ENCODE measurements at regions not wholly inside any gene's neighbourhood (a gene's known extent, or its start where the extent isn't known, plus 50 kb on each side); places are given as distances from the start of the nearest gene placed in this dataset.
A peak's percentile ranks its signal among the peaks of the same experiment; 100 is the strongest.
"Not testable (repeated sequence)": the region's sequence is repeated elsewhere in the genome, so short reads cannot be mapped to it uniquely, and the experiment has no call there.

DNA sequence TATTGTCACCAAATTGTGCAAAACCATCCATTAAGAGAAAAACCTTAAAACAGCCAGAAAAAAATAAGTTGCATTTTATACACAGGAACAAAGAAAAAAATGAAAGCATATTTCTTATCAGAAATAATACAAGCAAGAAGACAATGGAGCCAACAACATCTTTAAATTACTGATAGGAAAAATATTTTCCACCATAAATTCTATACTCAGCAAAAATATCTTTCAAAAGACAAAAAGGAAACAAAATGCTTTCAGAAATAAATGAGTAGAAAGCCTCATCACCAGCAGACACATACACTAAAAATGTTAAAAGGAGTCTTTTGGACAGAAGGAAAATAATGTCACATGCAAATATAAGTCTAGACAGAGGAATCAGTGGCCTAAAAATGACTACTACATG lies 106.4 kb upstream of the TRIB2 start:
- H3K4me1 Mint-ChIP-seq (ENCODE audit: low read depth): peaks cover 15% of the 10 kb centered on the region
- no peaks in the 10 kb centered on the region for H3K9me3 Mint-ChIP-seq (ENCODE audit: low read depth)
- H3K27ac Mint-ChIP-seq: no peak overlapping the region
- no peak overlapping the region for H3K4me3 Mint-ChIP-seq
- no peaks in the 10 kb centered on the region for H3K27me3 Mint-ChIP-seq
- H3K36me3 Mint-ChIP-seq: no peaks in the 10 kb centered on the region

DNA sequence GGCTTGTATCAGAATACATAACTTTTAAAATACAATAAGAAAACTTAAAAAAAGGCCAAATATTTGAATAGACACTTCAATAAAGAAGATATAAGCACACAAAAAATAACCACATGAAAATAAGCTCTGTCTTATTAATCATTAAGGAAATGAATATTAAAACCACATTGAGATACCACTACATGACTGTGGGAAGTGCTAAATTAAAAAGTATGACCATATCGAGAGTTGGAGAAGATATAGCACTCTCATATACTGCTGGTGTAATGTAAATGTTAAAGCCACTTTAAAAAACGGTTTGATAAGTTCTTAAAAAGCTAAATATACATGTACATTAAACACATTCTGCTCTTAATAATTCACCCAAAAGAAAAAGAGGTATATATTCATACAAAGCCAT lies 104.6 kb upstream of the TRIB2 start:
- Mint-ChIP-seq H3K27ac (no peak overlapping the region), H3K4me1 (ENCODE audit: low read depth) (peaks cover 5% of the 10 kb centered on the region), H3K36me3 (no peaks in the 10 kb centered on the region), H3K4me3 (no peak overlapping the region), H3K9me3 (ENCODE audit: low read depth) (no peaks in the 10 kb centered on the region), H3K27me3 (no peaks in the 10 kb centered on the region)

DNA sequence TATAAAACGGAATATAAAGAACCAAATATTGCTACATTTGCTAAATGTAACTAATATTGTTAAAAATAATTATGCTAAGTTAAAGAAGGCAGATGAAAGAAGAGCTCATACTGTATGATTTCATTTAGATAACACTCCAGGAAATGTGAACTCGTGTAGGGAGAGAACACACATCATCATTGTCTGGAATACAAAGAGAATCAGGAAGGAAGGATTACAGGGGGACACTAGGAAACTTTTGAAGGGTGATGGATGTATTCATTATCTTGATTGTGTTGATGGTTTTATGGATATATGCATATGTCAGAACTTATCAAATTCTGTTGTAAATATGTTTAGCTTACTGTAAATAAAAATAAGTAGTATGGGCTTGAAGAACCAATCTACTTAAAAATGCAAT lies 104.1 kb upstream of the TRIB2 start:
- Mint-ChIP-seq H3K27ac (no peak overlapping the region), H3K27me3 (no peaks in the 10 kb centered on the region), H3K36me3 (no peaks in the 10 kb centered on the region), H3K4me1 (ENCODE audit: low read depth) (peaks cover 5% of the 10 kb centered on the region), H3K4me3 (no peak overlapping the region), H3K9me3 (ENCODE audit: low read depth) (no peaks in the 10 kb centered on the region)

DNA sequence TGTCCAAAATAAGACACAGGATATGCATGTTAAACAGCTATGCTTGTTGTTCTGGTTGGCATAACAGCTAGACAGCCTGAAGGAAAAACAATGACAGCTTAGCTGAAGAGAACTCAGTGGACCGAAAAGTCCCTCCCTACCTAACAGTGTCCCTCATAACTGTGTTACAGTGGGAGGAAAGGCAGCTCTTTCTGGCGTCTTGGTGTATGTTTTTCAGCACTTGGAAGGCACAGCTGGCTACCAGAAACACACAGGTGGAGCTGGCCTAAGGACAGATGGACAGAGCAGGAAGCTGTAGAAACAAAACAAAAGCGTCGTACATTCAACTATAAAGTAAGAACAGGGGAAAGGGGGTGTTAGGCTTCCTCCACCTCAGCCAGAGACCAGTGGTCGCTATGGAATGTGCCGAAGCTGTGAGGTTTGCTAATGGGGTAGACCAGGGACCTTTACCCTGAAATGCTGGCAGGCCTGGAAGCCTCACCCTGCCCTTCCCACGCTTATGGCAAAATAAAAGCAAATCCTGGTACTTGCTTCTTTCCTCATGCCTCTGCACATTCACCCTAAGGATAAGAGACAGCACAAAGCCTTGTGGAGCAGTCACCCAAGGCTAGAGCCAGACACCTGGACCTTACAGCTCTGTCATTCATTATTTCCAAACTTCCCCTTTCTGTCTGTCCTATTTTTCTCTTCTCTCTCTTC lies 103.5 kb upstream of the TRIB2 start:
- Mint-ChIP-seq H3K4me3 (no peak overlapping the region), H3K4me1 (ENCODE audit: low read depth) (no peaks in the 10 kb centered on the region), H3K36me3 (no peaks in the 10 kb centered on the region), H3K9me3 (ENCODE audit: low read depth) (no peaks in the 10 kb centered on the region), H3K27ac (no peak overlapping the region), H3K27me3 (no peaks in the 10 kb centered on the region)

DNA sequence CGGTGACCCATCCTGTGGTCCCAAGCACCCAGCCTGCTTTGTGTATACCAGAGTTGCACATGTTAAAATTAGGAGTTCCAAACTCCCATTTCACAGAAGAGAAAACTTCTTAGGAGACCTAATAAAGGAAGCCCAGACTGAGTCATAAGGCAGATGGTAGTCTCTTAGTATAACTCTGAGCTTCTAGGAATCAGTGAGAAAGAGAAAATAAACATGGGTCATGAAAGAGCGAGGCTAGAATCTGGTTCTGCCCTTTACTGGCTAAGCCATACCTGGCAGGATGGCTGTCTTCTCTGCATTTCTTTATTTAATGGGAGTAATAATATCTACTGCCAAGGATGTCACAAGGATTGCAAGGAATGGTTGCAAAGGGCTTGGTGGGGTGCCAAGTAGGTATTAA lies 101.2 kb upstream of the TRIB2 start:
- H3K27me3 Mint-ChIP-seq: no peaks in the 10 kb centered on the region
- H3K4me3 Mint-ChIP-seq: no peak overlapping the region
- no peaks in the 10 kb centered on the region for H3K36me3 Mint-ChIP-seq
- H3K9me3 Mint-ChIP-seq (ENCODE audit: low read depth): no peaks in the 10 kb centered on the region
- no peak overlapping the region for H3K27ac Mint-ChIP-seq
- no peaks in the 10 kb centered on the region for H3K4me1 Mint-ChIP-seq (ENCODE audit: low read depth)

DNA sequence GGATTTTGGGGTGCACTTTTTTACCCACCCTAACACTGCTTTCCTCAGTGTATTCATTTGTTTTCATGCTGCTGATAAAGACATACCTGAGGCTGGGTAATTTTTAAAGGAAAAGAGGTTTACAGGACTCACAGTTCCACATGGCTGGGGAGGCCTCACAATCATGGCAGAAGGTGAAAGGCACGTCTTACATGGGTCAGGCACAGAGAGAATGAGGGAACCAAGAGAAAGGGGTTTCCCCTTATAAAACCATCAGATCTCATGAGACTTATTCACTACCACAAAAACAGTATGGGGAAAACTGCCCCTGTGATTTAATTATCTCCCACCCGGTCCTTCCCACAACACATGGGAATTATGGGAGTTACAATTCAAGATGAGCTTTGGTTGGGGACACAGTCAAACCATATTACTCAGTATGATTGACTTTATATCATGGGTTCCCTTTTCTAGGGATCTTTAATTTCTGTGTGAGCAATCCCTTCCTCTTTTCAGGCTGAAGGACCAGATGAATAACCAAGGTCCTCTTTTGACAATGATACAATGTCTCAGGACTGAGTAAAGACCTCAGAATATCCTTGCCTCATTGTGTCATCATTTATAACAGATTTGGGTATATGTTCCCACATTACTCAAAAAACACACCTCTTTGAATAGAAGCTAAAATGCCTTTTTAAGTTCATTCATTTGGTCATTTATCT lies 100.1 kb upstream of the TRIB2 start:
- no peaks in the 10 kb centered on the region for H3K36me3 Mint-ChIP-seq
- H3K27me3 Mint-ChIP-seq: no peaks in the 10 kb centered on the region
- no peaks in the 10 kb centered on the region for H3K4me1 Mint-ChIP-seq (ENCODE audit: low read depth)
- H3K27ac Mint-ChIP-seq: no peak overlapping the region
- no peak overlapping the region for H3K4me3 Mint-ChIP-seq
- no peaks in the 10 kb centered on the region for H3K9me3 Mint-ChIP-seq (ENCODE audit: low read depth)

DNA sequence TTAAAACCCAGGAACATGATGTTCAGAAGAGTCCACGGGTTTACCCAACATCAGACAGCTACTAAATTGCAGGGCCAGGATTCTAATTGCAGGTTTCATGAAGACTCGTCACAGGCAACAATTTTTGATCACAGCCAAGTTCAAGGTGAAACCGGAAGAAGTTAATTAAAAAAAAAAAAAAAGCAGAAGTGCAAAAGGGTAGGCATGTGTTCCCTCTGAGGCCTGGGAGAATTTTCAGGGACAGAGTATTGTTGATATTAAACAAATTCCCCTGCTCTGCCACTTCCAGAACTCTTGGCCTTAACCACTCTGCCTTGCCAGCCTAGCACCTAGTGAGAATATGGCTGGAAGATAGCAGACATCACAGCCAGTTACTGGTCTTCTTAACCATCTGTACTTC lies 99.4 kb upstream of the TRIB2 start:
- H3K27me3 Mint-ChIP-seq: no peaks in the 10 kb centered on the region
- no peak overlapping the region for H3K4me3 Mint-ChIP-seq
- no peaks in the 10 kb centered on the region for H3K4me1 Mint-ChIP-seq (ENCODE audit: low read depth)
- no peak overlapping the region for H3K27ac Mint-ChIP-seq
- H3K9me3 Mint-ChIP-seq (ENCODE audit: low read depth): no peaks in the 10 kb centered on the region
- H3K36me3 Mint-ChIP-seq: no peaks in the 10 kb centered on the region

DNA sequence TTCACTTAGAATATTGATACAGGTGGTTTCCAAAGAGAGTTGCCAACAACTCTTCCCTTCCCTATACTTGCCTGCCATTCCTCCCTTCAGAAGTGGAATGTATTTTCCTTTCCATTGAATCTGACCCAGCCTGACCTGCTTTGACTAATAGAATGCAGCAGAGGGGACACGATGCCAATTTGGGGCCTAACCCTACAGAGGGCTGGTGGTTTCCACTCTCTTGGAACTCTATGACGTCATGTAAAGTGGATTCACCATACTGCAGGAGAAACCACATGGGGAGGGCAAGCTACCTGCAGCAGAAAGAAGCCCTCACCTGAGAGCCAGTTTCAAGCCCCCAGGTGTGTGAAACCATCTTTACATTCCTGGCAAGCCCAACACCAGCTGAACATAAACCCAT lies 98.9 kb upstream of the TRIB2 start:
- H3K27me3 Mint-ChIP-seq: no peaks in the 10 kb centered on the region
- no peaks in the 10 kb centered on the region for H3K36me3 Mint-ChIP-seq
- H3K4me1 Mint-ChIP-seq (ENCODE audit: low read depth): no peaks in the 10 kb centered on the region
- H3K9me3 Mint-ChIP-seq (ENCODE audit: low read depth): no peaks in the 10 kb centered on the region
- no peak overlapping the region for H3K27ac Mint-ChIP-seq
- H3K4me3 Mint-ChIP-seq: no peak overlapping the region

DNA sequence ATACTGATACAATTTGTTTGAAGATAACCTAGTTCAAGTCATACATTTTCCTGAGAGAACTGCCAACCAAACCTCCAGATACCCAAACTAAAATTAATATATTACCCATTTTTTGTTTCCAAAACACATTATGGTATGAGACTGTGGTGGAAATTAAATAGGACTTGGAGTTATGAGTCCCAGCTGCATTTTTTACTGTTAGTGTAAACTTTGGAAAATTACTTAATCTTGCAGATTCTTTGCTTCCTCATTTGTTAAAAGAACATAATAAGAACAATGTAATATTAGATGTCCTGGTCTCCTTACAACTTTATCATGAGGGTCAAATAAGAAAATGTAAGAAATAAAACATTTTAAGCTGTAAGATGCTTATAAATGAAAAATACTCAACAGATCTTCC lies 98.2 kb upstream of the TRIB2 start:
- no peaks in the 10 kb centered on the region for H3K27me3 Mint-ChIP-seq
- no peak overlapping the region for H3K4me3 Mint-ChIP-seq
- H3K36me3 Mint-ChIP-seq: no peaks in the 10 kb centered on the region
- no peaks in the 10 kb centered on the region for H3K4me1 Mint-ChIP-seq (ENCODE audit: low read depth)
- no peak overlapping the region for H3K27ac Mint-ChIP-seq
- H3K9me3 Mint-ChIP-seq (ENCODE audit: low read depth): no peaks in the 10 kb centered on the region

DNA sequence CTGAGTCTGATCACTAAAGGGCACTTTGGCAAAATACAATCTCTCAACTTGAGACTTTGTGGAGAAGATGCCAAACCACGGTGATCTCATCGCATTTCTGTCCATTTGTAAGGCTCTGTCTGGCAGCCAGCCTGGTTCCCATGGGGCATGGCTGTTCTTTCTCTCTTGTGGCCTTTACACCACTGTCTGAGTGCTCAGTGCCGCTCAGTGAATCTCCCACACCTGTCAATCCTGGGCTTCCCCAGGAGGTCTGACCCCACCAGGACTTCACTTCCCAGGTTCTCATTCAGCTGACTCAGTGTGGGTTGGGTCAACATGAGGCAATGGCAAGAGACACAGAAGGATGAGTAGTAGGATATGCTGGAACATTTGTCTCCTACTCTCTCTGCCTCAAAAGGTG lies 96.8 kb upstream of the TRIB2 start:
- H3K9me3 Mint-ChIP-seq (ENCODE audit: low read depth): no peaks in the 10 kb centered on the region
- H3K27ac Mint-ChIP-seq: no peak overlapping the region
- H3K4me3 Mint-ChIP-seq: no peak overlapping the region
- H3K4me1 Mint-ChIP-seq (ENCODE audit: low read depth): peaks cover 7% of the 10 kb centered on the region
- H3K36me3 Mint-ChIP-seq: no peaks in the 10 kb centered on the region
- no peaks in the 10 kb centered on the region for H3K27me3 Mint-ChIP-seq

DNA sequence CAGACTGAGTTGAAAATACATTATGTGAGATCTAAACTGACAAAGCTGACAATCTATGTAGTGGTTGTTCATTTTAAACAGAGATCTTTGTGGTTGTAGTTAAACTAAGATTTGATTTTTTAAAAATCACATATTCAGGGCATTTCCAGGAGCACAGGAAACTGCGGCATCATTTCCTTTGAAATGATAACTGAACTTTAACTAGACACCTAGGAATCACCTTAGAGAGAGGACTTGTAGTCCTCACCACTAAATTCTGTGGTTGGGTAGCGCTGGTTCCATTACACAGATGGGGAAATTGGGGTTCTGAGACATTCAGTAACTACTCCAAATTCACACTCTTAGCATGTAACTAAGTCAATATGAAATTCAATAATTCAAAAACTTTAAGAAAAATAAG lies 96.0 kb upstream of the TRIB2 start:
- peaks cover 14% of the 10 kb centered on the region for H3K4me1 Mint-ChIP-seq (ENCODE audit: low read depth)
- H3K9me3 Mint-ChIP-seq (ENCODE audit: low read depth): no peaks in the 10 kb centered on the region
- H3K27me3 Mint-ChIP-seq: no peaks in the 10 kb centered on the region
- H3K36me3 Mint-ChIP-seq: no peaks in the 10 kb centered on the region
- H3K4me3 Mint-ChIP-seq: no peak overlapping the region
- no peak overlapping the region for H3K27ac Mint-ChIP-seq

DNA sequence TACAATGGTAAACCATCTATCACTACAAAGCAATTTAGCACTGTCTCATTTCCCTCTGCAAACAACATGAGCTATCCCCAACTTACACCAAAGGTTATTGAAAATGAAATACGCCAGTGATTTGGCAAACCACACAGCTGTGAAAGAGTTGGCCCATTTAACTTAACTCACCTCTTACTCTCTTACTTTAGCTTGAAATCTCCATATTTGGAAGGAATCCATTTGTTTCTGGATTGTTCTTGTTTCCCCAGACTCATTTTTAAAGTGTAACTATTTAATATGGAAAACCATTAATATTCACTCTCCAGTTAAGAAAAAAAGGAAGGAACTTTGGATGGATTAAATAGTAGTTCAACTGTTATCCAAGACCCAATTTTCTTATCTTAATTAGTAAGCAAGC lies 93.7 kb upstream of the TRIB2 start:
- Mint-ChIP-seq H3K4me1 (ENCODE audit: low read depth) (peaks cover 18% of the 10 kb centered on the region), H3K27ac (no peak overlapping the region), H3K9me3 (ENCODE audit: low read depth) (no peaks in the 10 kb centered on the region), H3K4me3 (no peak overlapping the region), H3K36me3 (no peaks in the 10 kb centered on the region), H3K27me3 (no peaks in the 10 kb centered on the region)

DNA sequence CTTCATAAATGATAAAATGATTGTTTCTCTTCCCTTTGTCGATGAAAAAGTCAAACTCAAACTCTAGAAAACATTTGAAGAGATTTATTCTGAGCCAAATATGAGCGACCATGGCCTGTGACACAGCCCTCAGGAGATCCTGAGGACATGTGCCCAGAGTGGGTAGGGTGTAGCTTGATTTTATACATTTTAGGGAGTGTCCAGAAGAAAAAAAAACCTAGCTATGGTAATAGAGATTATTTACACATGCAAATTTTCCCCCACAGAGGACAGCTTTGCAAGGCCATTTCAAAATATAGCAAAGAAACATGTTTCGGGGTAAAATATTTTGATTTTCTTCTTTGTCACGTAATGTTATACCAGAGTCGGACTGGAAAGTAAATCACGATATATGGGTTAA lies 92.4 kb upstream of the TRIB2 start:
- Mint-ChIP-seq H3K4me1 (ENCODE audit: low read depth) (peaks cover 18% of the 10 kb centered on the region), H3K27ac (no peak overlapping the region), H3K9me3 (ENCODE audit: low read depth) (no peaks in the 10 kb centered on the region), H3K4me3 (no peak overlapping the region), H3K36me3 (no peaks in the 10 kb centered on the region), H3K27me3 (no peaks in the 10 kb centered on the region)

DNA sequence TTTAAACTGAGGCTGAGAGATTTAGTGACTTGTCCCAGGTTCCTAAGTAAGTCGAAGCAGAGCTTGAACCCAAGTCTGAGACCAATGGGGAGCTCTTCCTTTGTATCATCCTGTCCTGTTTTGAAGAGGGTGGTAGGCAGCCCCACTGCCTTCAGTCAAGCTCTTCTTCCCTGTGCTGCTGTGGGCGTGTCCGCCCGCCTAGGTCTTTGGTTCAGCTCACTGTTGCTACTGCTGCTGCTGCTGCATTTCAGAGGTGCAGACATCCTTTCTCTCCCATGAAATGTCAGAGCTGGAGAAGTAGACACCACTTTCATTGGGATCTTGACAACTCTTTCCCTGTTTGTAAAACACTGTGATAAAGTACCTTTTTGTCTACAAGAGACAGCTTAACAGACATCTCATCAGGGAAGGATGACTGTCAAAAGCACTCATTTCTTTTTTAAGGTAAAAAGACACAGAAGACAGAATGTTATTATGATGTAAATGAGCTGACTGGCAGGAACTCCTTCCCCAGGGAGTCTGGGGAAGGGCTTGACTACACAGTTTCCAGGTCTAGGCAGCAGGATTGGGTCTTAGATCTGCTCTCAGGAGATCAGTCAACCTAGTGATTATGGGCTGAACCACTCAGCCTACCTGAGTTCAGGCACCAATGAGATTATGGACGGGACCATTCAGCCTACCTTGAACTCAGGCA lies 91.7 kb upstream of the TRIB2 start:
- Mint-ChIP-seq H3K36me3 (no peaks in the 10 kb centered on the region), H3K27ac (peak overlapping the region; percentile 41), H3K4me3 (no peak overlapping the region), H3K27me3 (no peaks in the 10 kb centered on the region), H3K9me3 (ENCODE audit: low read depth) (no peaks in the 10 kb centered on the region), H3K4me1 (ENCODE audit: low read depth) (peaks cover 18% of the 10 kb centered on the region)

DNA sequence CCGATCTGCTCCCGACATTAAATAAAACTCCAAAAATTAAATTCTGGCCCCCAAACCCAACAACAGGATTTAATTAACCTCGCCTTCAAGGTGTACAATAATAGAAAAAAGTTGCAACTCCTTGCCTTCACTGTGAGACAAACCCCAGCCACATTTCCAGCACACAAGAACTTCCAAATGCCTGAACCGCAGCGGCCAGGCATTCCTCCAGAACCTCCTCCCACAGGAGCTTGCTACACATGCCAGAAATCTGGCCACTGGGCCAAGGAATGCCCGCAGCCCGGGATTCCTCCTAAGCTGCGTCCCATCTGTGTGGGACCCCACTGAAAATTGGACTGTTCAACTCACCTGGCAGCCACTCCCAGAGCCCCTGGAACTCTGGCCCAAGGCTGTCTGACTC lies 88.2 kb upstream of the TRIB2 start:
- not testable (repeated sequence) for H3K27me3 Mint-ChIP-seq; H3K36me3 Mint-ChIP-seq; H3K4me3 Mint-ChIP-seq; H3K27ac Mint-ChIP-seq; H3K9me3 Mint-ChIP-seq (ENCODE audit: low read depth)
- H3K4me1 Mint-ChIP-seq (ENCODE audit: low read depth): peaks cover 25% of the 10 kb centered on the region

All from activated naive CD8-positive, alpha-beta T cell (primary cell).